Trophoblast cell (in vitro differentiated cells and primary cell): ENCODE measurements at regions not wholly inside any gene's neighbourhood (a gene's known extent, or its start where the extent isn't known, plus 50 kb on each side); places are given as distances from the start of the nearest gene placed in this dataset.

Experiments used
- DNase-seq, 2 donors: peaks; one replicate each; pipeline ENCODE4 v3.0.0-alpha.2; 2016
- H2AFZ ChIP-seq: 2 replicates; pipeline ENCODE4 v1.6.1; 2013; ENCODE audit warnings: low read length, moderate library complexity, mild to moderate bottlenecking; ENCODE audit not compliant: insufficient read depth, poor library complexity
- H2AK5ac ChIP-seq: 2 replicates; pipeline ENCODE4 v1.6.1; 2013; ENCODE audit warnings: mild to moderate bottlenecking, low read length
- H2BK120ac ChIP-seq: 2 replicates; pipeline ENCODE4 v1.6.1; 2013; ENCODE audit warnings: low read length, mild to moderate bottlenecking, moderate library complexity; ENCODE audit not compliant: insufficient read depth, poor library complexity
- H2BK12ac ChIP-seq: 2 replicates; pipeline ENCODE4 v1.6.1; 2013; ENCODE audit warnings: mild to moderate bottlenecking, low read length, moderate library complexity
- H2BK5ac ChIP-seq: 2 replicates; pipeline ENCODE4 v1.6.1; 2013; ENCODE audit warnings: low read length, low read depth, moderate library complexity, mild to moderate bottlenecking; ENCODE audit not compliant: poor library complexity
- H3K14ac ChIP-seq: 2 replicates; pipeline ENCODE4 v1.6.1; 2013; ENCODE audit warnings: mild to moderate bottlenecking, low read length
- H3K18ac ChIP-seq: 2 replicates; pipeline ENCODE4 v1.6.1; 2013; ENCODE audit warnings: mild to moderate bottlenecking, low read length
- H3K23ac ChIP-seq: 2 replicates; pipeline ENCODE4 v1.6.1; 2013; ENCODE audit warnings: low read length
- H3K27ac ChIP-seq: 2 replicates; pipeline ENCODE4 v1.5.1; 2013; ENCODE audit warnings: low read depth, mild to moderate bottlenecking, inconsistent platforms, low read length, moderate library complexity
- H3K27me3 ChIP-seq: 2 replicates; pipeline ENCODE4 v1.6.1; 2013; ENCODE audit warnings: inconsistent platforms, mild to moderate bottlenecking, low read length, moderate library complexity; ENCODE audit not compliant: insufficient read depth
- H3K36me3 ChIP-seq, 2 experiments: 1 replicate in 1 of 2; 2 replicates in 1 of 2; pipeline ENCODE4 v1.6.1; 2013; ENCODE audit warnings: low read length in 2 of 2, mild to moderate bottlenecking in 2 of 2, moderate library complexity in 1 of 2; ENCODE audit not compliant: insufficient read depth in 2 of 2, control insufficient read depth in 1 of 2
- H3K4ac ChIP-seq: 2 replicates; pipeline ENCODE4 v1.6.1; 2013; ENCODE audit warnings: low read depth, mild to moderate bottlenecking, low read length, moderate library complexity
- H3K4me1 ChIP-seq, 2 experiments: 1 replicate in 1 of 2; 2 replicates in 1 of 2; pipeline ENCODE4 v1.6.1; 2013; ENCODE audit warnings: low read length in 2 of 2, mild to moderate bottlenecking in 2 of 2, moderate library complexity in 1 of 2; ENCODE audit not compliant: insufficient read depth in 2 of 2, control insufficient read depth in 1 of 2
- H3K4me2 ChIP-seq: 2 replicates; pipeline ENCODE4 v1.6.1; 2013; ENCODE audit warnings: inconsistent platforms, mild to moderate bottlenecking, low read length, moderate library complexity
- H3K4me3 ChIP-seq: 2 replicates; pipeline ENCODE4 v1.5.1; 2013; ENCODE audit warnings: mild to moderate bottlenecking, low read depth, low read length, inconsistent platforms
- H3K79me1 ChIP-seq: one replicate; pipeline ENCODE4 v1.6.1; 2013; ENCODE audit warnings: low read length
- H3K79me2 ChIP-seq: 2 replicates; pipeline ENCODE4 v1.6.1; 2013; ENCODE audit warnings: low read length, mild to moderate bottlenecking; ENCODE audit not compliant: control insufficient read depth, insufficient read depth, poor library complexity
- H3K9ac ChIP-seq: 2 replicates; pipeline ENCODE4 v1.6.1; 2013; ENCODE audit warnings: mild to moderate bottlenecking, low read length
- H3K9me3 ChIP-seq: 2 replicates; pipeline ENCODE4 v1.6.1; 2013; ENCODE audit warnings: low read depth, mild to moderate bottlenecking, control low read depth, inconsistent platforms, low read length; ENCODE audit not compliant: insufficient read depth
- H4K12ac ChIP-seq: 2 replicates; pipeline ENCODE4 v1.6.1; 2013; ENCODE audit warnings: low read depth, mild to moderate bottlenecking, low read length, moderate library complexity
- H4K8ac ChIP-seq: 2 replicates; pipeline ENCODE4 v1.6.1; 2013; ENCODE audit warnings: low read depth, mild to moderate bottlenecking, low read length, moderate library complexity
- H4K91ac ChIP-seq: one replicate; pipeline ENCODE4 v1.6.1; 2013; ENCODE audit warnings: low read depth, mild to moderate bottlenecking, low read length, moderate library complexity
- WGBS: extraction: QIAGEN DNeasy Blood & Tissue Kit; methylation state at CpG from one replicate; pipeline ENCODE4 v1.1.7; 2013; ENCODE audit warnings: missing lambda C conversion rate; ENCODE audit not compliant: insufficient read length, insufficient coverage; ENCODE audit errors: extremely low coverage; 5-methylcytosine and 5-hydroxymethylcytosine counted together

DNA sequence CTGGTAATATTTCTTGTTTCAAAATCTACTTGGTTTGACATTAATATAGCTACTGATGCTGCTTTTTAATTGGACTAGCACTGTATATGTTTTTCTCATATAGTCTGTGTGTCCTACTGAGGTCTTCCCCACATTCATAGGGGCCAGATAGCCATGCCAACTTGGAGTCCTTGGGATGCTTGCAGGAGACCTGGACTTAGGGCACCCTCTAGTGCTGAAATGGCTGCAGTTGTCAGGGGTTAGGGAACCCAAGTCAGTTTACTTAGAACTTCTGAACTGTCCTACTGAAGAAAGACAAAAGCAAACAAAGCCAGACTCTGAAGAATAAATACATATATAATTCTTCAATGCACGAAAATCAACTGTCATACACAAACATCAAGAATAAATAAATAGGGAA lies 279.9 kb upstream of the SYT1 start:
- Histone ChIP-seq H3K18ac (no peak overlapping the region), H3K23ac (no peak overlapping the region), H3K4ac (no peak overlapping the region), H3K9me3 (peaks cover 6% of the 10 kb centered on the region), H4K8ac (no peak overlapping the region), H3K27me3 (no peaks in the 10 kb centered on the region), H2AFZ (no peak overlapping the region), H2BK120ac (no peak overlapping the region), H3K4me3 (no peak overlapping the region), H2BK5ac (no peak overlapping the region), H4K91ac (no peak overlapping the region), H2BK12ac (no peak overlapping the region), H3K4me2 (no peak overlapping the region), H3K27ac (no peak overlapping the region), H3K79me2 (no peaks in the 10 kb centered on the region), H3K79me1 (no peaks in the 10 kb centered on the region), H3K4me1 (no peaks in the 10 kb centered on the region), H3K36me3 (no peaks in the 10 kb centered on the region), H3K9ac (no peak overlapping the region), H4K12ac (no peak overlapping the region), H2AK5ac (no peak overlapping the region), H3K14ac (no peak overlapping the region)
- no peak for DNase-seq
- no CpG with 5 or more reads among the region's 1 CpG for WGBS

DNA sequence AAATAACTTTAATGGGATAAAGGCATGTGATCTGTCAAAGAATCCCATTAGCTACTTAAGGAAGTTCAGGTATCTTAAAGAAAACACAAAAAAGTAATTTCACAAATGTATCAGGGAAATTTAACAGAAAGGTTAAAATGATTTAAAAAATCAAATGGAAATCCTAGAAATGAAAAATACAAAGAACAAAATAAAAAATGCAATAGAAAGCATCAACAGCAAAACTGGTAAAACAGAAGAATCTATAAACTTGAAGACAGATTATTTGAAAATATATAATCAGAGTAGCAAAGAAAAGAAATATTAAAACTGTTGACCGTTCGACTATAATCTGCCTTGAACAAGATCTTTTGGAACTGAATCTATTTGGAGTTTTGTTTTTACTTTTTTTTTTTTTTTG lies 279.4 kb upstream of the SYT1 start:
- H3K79me1 ChIP-seq = no peaks in the 10 kb centered on the region
- no CpG with 5 or more reads among the region's 2 CpGs for whole genome bisulfite sequencing
- no peak overlapping the region for H3K14ac ChIP-seq
- no peak overlapping the region for H3K4ac ChIP-seq
- no peaks in the 10 kb centered on the region for H3K4me1 ChIP-seq
- no peak overlapping the region for H2BK5ac ChIP-seq
- peaks cover 6% of the 10 kb centered on the region for H3K9me3 ChIP-seq
- no peaks in the 10 kb centered on the region for H3K27me3 ChIP-seq
- H3K4me2 ChIP-seq = no peak overlapping the region
- H3K27ac ChIP-seq = no peak overlapping the region
- H4K12ac ChIP-seq = no peak overlapping the region
- H2BK12ac ChIP-seq = no peak overlapping the region
- no peak overlapping the region for H2AK5ac ChIP-seq
- H2BK120ac ChIP-seq = no peak overlapping the region
- H3K4me3 ChIP-seq = no peak overlapping the region
- no peak for DNase-seq
- H3K79me2 ChIP-seq = no peaks in the 10 kb centered on the region
- no peak overlapping the region for H3K18ac ChIP-seq
- no peak overlapping the region for H4K91ac ChIP-seq
- no peak overlapping the region for H3K23ac ChIP-seq
- no peak overlapping the region for H4K8ac ChIP-seq
- no peaks in the 10 kb centered on the region for H3K36me3 ChIP-seq
- H2AFZ ChIP-seq = no peak overlapping the region
- no peak overlapping the region for H3K9ac ChIP-seq

GRCh38 chr12:78586790-78587189 lies 277.8 kb upstream of the SYT1 start:
- Histone ChIP-seq H3K4me2 (no peak overlapping the region), H3K4me1 (no peaks in the 10 kb centered on the region), H3K23ac (no peak overlapping the region), H4K91ac (no peak overlapping the region), H3K9me3 (peaks cover 6% of the 10 kb centered on the region), H3K79me1 (no peaks in the 10 kb centered on the region), H3K36me3 (no peaks in the 10 kb centered on the region), H2AFZ (no peak overlapping the region), H2BK120ac (no peak overlapping the region), H2AK5ac (no peak overlapping the region), H3K27ac (no peak overlapping the region), H4K8ac (no peak overlapping the region), H3K18ac (no peak overlapping the region), H3K14ac (no peak overlapping the region), H3K9ac (no peak overlapping the region), H3K79me2 (no peaks in the 10 kb centered on the region), H3K4ac (no peak overlapping the region), H2BK5ac (no peak overlapping the region), H2BK12ac (no peak overlapping the region), H3K4me3 (peak overlapping the region; percentile 7), H4K12ac (no peak overlapping the region), H3K27me3 (no peaks in the 10 kb centered on the region)
- DNase-seq = no peak
- no CpG with 5 or more reads among the region's 1 CpG for WGBS

GRCh38 chr12:78599366-78599765 lies 265.2 kb upstream of the SYT1 start:
- H3K36me3 ChIP-seq = no peaks in the 10 kb centered on the region
- no peak overlapping the region for H2BK5ac ChIP-seq
- H3K4me3 ChIP-seq = no peak overlapping the region
- H3K27me3 ChIP-seq = no peaks in the 10 kb centered on the region
- no peak overlapping the region for H4K12ac ChIP-seq
- no peak for DNase-seq
- no peaks in the 10 kb centered on the region for H3K79me2 ChIP-seq
- no peak overlapping the region for H3K27ac ChIP-seq
- no peaks in the 10 kb centered on the region for H3K9me3 ChIP-seq
- no peaks in the 10 kb centered on the region for H3K4me1 ChIP-seq
- H3K4ac ChIP-seq = no peak overlapping the region
- no peak overlapping the region for H2BK12ac ChIP-seq
- no peak overlapping the region for H3K23ac ChIP-seq
- no CpG with 5 or more reads among the region's 3 CpGs for WGBS
- H2BK120ac ChIP-seq = no peak overlapping the region
- H4K8ac ChIP-seq = no peak overlapping the region
- H3K4me2 ChIP-seq = no peak overlapping the region
- no peak overlapping the region for H2AFZ ChIP-seq
- H3K14ac ChIP-seq = no peak overlapping the region
- no peak overlapping the region for H3K9ac ChIP-seq
- no peaks in the 10 kb centered on the region for H3K79me1 ChIP-seq
- no peak overlapping the region for H4K91ac ChIP-seq
- H2AK5ac ChIP-seq = no peak overlapping the region
- no peak overlapping the region for H3K18ac ChIP-seq
